ENCODE measurements at regions not wholly inside any gene's neighbourhood (a gene's known extent, or its start where the extent isn't known, plus 50 kb on each side); places are given as distances from the start of the nearest gene placed in this dataset.
"Not testable (repeated sequence)": the region's sequence is repeated elsewhere in the genome, so short reads cannot be mapped to it uniquely, and the experiment has no call there.

- no peak for DNase-seq
Observed at GRCh38 chr12:116687888-116688287, 50.0 kb downstream of the SPRING1 start.

- no peak for DNase-seq
Observed at GRCh38 chr12:116684891-116685290, 53.0 kb downstream of the SPRING1 start.

GRCh38 chr12:116677202-116677661 lies 60.6 kb downstream of the SPRING1 start:
- DNase-seq = no peak

GRCh38 chr12:116675339-116676107 lies 62.3 kb downstream of the SPRING1 start:
- DNase-seq = no peak

GRCh38 chr12:116674643-116675183 lies 63.2 kb downstream of the SPRING1 start:
- DNase-seq = no peak

GRCh38 chr12:116673681-116674111 lies 64.2 kb downstream of the SPRING1 start:
- no peak for DNase-seq

GRCh38 chr12:116672842-116673516 lies 64.9 kb downstream of the SPRING1 start:
- DNase-seq = no peak

- no peak for DNase-seq
Observed at GRCh38 chr12:116672010-116672409, 65.9 kb downstream of the SPRING1 start.

GRCh38 chr12:116670859-116671258 lies 67.0 kb downstream of the SPRING1 start:
- DNase-seq = no peak

GRCh38 chr12:116667752-116668151 lies 70.1 kb downstream of the SPRING1 start:
- DNase-seq = no peak

GRCh38 chr12:116666829-116667228 lies 71.0 kb downstream of the SPRING1 start:
- not testable (repeated sequence) for DNase-seq

GRCh38 chr12:116666305-116666673 lies 71.6 kb downstream of the SPRING1 start:
- DNase-seq = no peak

GRCh38 chr12:116665666-116666304 lies 72.1 kb downstream of the SPRING1 start:
- no peak for DNase-seq

- DNase-seq = no peak
Observed at GRCh38 chr12:116664085-116664484, 73.8 kb downstream of the SPRING1 start.

GRCh38 chr12:116662612-116663144 lies 75.2 kb downstream of the SPRING1 start:
- DNase-seq = peak in 22 of 51 donors; percentile 0 to 33 (median 8)

GRCh38 chr12:116661341-116661740 lies 76.5 kb downstream of the SPRING1 start:
- no peak for DNase-seq

GRCh38 chr12:116660740-116661139 lies 77.1 kb downstream of the SPRING1 start:
- DNase-seq = not testable (repeated sequence)

- DNase-seq = peak in 1 of 51 donors; percentile 1
Observed at GRCh38 chr12:116659771-116660481, 77.9 kb downstream of the SPRING1 start.

GRCh38 chr12:116657921-116658495 lies 79.9 kb downstream of the SPRING1 start:
- DNase-seq = no peak

- no peak for DNase-seq
Observed at GRCh38 chr12:116656306-116656705, 81.6 kb downstream of the SPRING1 start.

Measured in hypothalamus (tissue), 51 donors.